ENCODE measurements at regions not wholly inside any gene's neighbourhood (a gene's known extent, or its start where the extent isn't known, plus 50 kb on each side); places are given as distances from the start of the nearest gene placed in this dataset.

- H3K27ac Mint-ChIP-seq (ENCODE audit: unreplicated experiment), result no peak overlapping the region
- no peaks in the 10 kb centered on the region for H3K36me3 Mint-ChIP-seq (ENCODE audit: low read depth)
- no peaks in the 10 kb centered on the region for H3K27me3 Mint-ChIP-seq (ENCODE audit: low read depth)
- no peaks in the 10 kb centered on the region for H3K4me1 Mint-ChIP-seq
- no peak for TF ChIP-seq CTCF (conservative IDR thresholded peaks at IDR 0.05)
- DNase-seq (ENCODE audit: low read depth, low spot score), result no peak
- no peak overlapping the region for H3K4me3 Mint-ChIP-seq
- peaks cover 6% of the 10 kb centered on the region for H3K9me3 Mint-ChIP-seq
These were observed 319.8 kb upstream of the RRP15 start for GRCh38 chr1:217965156-217965786.

GRCh38 chr1:217968085-217968484 lies 317.0 kb upstream of the RRP15 start:
- H3K27ac Mint-ChIP-seq (ENCODE audit: unreplicated experiment), result no peak overlapping the region

GRCh38 chr1:217969428-217969827 lies 315.7 kb upstream of the RRP15 start:
- no peak for DNase-seq (ENCODE audit: low read depth, low spot score)
- Mint-ChIP-seq H3K27ac (ENCODE audit: unreplicated experiment) (no peak overlapping the region), H3K4me1 (no peaks in the 10 kb centered on the region), H3K4me3 (no peak overlapping the region), H3K9me3 (peaks cover 11% of the 10 kb centered on the region), H3K36me3 (ENCODE audit: low read depth) (peaks cover 4% of the 10 kb centered on the region), H3K27me3 (ENCODE audit: low read depth) (no peaks in the 10 kb centered on the region)
- no peak for TF ChIP-seq CTCF (conservative IDR thresholded peaks at IDR 0.05)

More at GRCh38 chr1:217968085-217968484, 317.0 kb upstream of the RRP15 start:
- no peak for TF ChIP-seq CTCF (conservative IDR thresholded peaks at IDR 0.05)
- Mint-ChIP-seq H3K4me1 (no peaks in the 10 kb centered on the region), H3K36me3 (ENCODE audit: low read depth) (peaks cover 4% of the 10 kb centered on the region), H3K9me3 (peaks cover 11% of the 10 kb centered on the region), H3K27me3 (ENCODE audit: low read depth) (no peaks in the 10 kb centered on the region), H3K4me3 (no peak overlapping the region)
- DNase-seq (ENCODE audit: low read depth, low spot score), result no peak

- Mint-ChIP-seq H3K9me3 (peaks cover 6% of the 10 kb centered on the region), H3K27me3 (ENCODE audit: low read depth) (no peaks in the 10 kb centered on the region), H3K36me3 (ENCODE audit: low read depth) (peaks cover 3% of the 10 kb centered on the region), H3K27ac (ENCODE audit: unreplicated experiment) (no peak overlapping the region), H3K4me3 (no peak overlapping the region), H3K4me1 (no peaks in the 10 kb centered on the region)
- DNase-seq (ENCODE audit: low read depth, low spot score), result no peak
- TF ChIP-seq CTCF (conservative IDR thresholded peaks at IDR 0.05), result no peak
These were observed 307.1 kb upstream of the RRP15 start for GRCh38 chr1:217977943-217978342.

- H3K4me1 Mint-ChIP-seq, result no peaks in the 10 kb centered on the region
- H3K4me3 Mint-ChIP-seq, result no peak overlapping the region
- no peak for DNase-seq (ENCODE audit: low read depth, low spot score)
- no peak for TF ChIP-seq CTCF (conservative IDR thresholded peaks at IDR 0.05)
- no peak overlapping the region for H3K27ac Mint-ChIP-seq (ENCODE audit: unreplicated experiment)
- no peaks in the 10 kb centered on the region for H3K36me3 Mint-ChIP-seq (ENCODE audit: low read depth)
- no peaks in the 10 kb centered on the region for H3K9me3 Mint-ChIP-seq
- no peaks in the 10 kb centered on the region for H3K27me3 Mint-ChIP-seq (ENCODE audit: low read depth)
These were observed 303.7 kb upstream of the RRP15 start for GRCh38 chr1:217981430-217981829.
